ENCODE measurements at regions not wholly inside any gene's neighbourhood (a gene's known extent, or its start where the extent isn't known, plus 50 kb on each side); places are given as distances from the start of the nearest gene placed in this dataset.
"Not testable (repeated sequence)": the region's sequence is repeated elsewhere in the genome, so short reads cannot be mapped to it uniquely, and the experiment has no call there.

GRCh38 chr1:5729636-5730145, 262.5 kb downstream of the NPHP4 start:
- DNase-seq (ENCODE audit: extremely low spot score): no peak
- POLR2A ChIA-PET: no interaction called here
- CTCF ChIA-PET: no interaction called here
- no peak for TF ChIP-seq NFRKB (IDR thresholded peaks at IDR 0.05)
- no peak for TF ChIP-seq BHLHE40 (IDR thresholded peaks at IDR 0.05; ENCODE audit: borderline replicate concordance)
- no peak for TF ChIP-seq HDGF (IDR thresholded peaks at IDR 0.05; ENCODE audit: borderline replicate concordance)
- no peak for TF ChIP-seq PKNOX1 (IDR thresholded peaks at IDR 0.05)
- no peak for TF ChIP-seq FOXA1 (IDR thresholded peaks at IDR 0.05)
- TF ChIP-seq ZNF384 (IDR thresholded peaks at IDR 0.05): no peak
- no peak for TF ChIP-seq LEF1 (IDR thresholded peaks at IDR 0.05; ENCODE audit: borderline replicate concordance)
- no peak for TF ChIP-seq CTBP1 (IDR thresholded peaks at IDR 0.05; ENCODE audit: borderline replicate concordance)
- TF ChIP-seq ARNT (IDR thresholded peaks at IDR 0.05): no peak
- TF ChIP-seq ELF4 (IDR thresholded peaks at IDR 0.05): no peak

- CTCF ChIA-PET: no interaction called here
- POLR2A ChIA-PET: no interaction called here
- TF ChIP-seq FOXK2 (IDR thresholded peaks at IDR 0.05): no peak
- no peak for TF ChIP-seq BHLHE40 (IDR thresholded peaks at IDR 0.05; ENCODE audit: borderline replicate concordance)
- no peak for TF ChIP-seq NFRKB (IDR thresholded peaks at IDR 0.05)
- TF ChIP-seq HDGF (IDR thresholded peaks at IDR 0.05; ENCODE audit: borderline replicate concordance): no peak
- TF ChIP-seq FOXA1 (IDR thresholded peaks at IDR 0.05): no peak
- no peak for TF ChIP-seq L3MBTL2 (conservative IDR thresholded peaks at IDR 0.05)
- no peak for TF ChIP-seq ELF4 (IDR thresholded peaks at IDR 0.05)
- TF ChIP-seq ZNF384 (IDR thresholded peaks at IDR 0.05): no peak
- no peak for TF ChIP-seq SUZ12 (IDR thresholded peaks at IDR 0.05)
- TF ChIP-seq LEF1 (IDR thresholded peaks at IDR 0.05; ENCODE audit: borderline replicate concordance): no peak
- no peak for TF ChIP-seq CTBP1 (IDR thresholded peaks at IDR 0.05; ENCODE audit: borderline replicate concordance)
- DNase-seq (ENCODE audit: extremely low spot score): no peak
Observed at GRCh38 chr1:5728663-5729355, 263.4 kb downstream of the NPHP4 start.

- ChIA-PET POLR2A (no interaction called here), CTCF (no interaction called here)
- DNase-seq (ENCODE audit: extremely low spot score): no peak
- TF ChIP-seq LEF1 (IDR thresholded peaks at IDR 0.05; ENCODE audit: borderline replicate concordance) (no peak), TARDBP (IDR thresholded peaks at IDR 0.05) (no peak), BHLHE40 (IDR thresholded peaks at IDR 0.05; ENCODE audit: borderline replicate concordance) (no peak)
Observed at GRCh38 chr1:5727871-5728643, 264.2 kb downstream of the NPHP4 start.

GRCh38 chr1:5727191-5727590, 265.0 kb downstream of the NPHP4 start:
- ChIA-PET POLR2A (no interaction called here), CTCF (no interaction called here)
- TF ChIP-seq PKNOX1 (IDR thresholded peaks at IDR 0.05) (no peak), ZNF384 (IDR thresholded peaks at IDR 0.05) (no peak), NFRKB (IDR thresholded peaks at IDR 0.05) (no peak), L3MBTL2 (conservative IDR thresholded peaks at IDR 0.05) (no peak), SP1 (IDR thresholded peaks at IDR 0.05) (no peak)
- DNase-seq (ENCODE audit: extremely low spot score): no peak

GRCh38 chr1:5726586-5727184, 265.5 kb downstream of the NPHP4 start:
- DNase-seq (ENCODE audit: extremely low spot score); POLR2A ChIA-PET; CTCF ChIA-PET: not testable (repeated sequence)

- DNase-seq (ENCODE audit: extremely low spot score): no peak
- POLR2A ChIA-PET: no interaction called here
- TF ChIP-seq FOXM1 (IDR thresholded peaks at IDR 0.05; ENCODE audit: borderline replicate concordance): no peak
- TF ChIP-seq ZNF384 (IDR thresholded peaks at IDR 0.05): no peak
- TF ChIP-seq BHLHE40 (IDR thresholded peaks at IDR 0.05; ENCODE audit: borderline replicate concordance): no peak
- TF ChIP-seq HDGF (IDR thresholded peaks at IDR 0.05; ENCODE audit: borderline replicate concordance): no peak
- no peak for TF ChIP-seq ARNT (IDR thresholded peaks at IDR 0.05)
- no peak for TF ChIP-seq LEF1 (IDR thresholded peaks at IDR 0.05; ENCODE audit: borderline replicate concordance)
- no peak for TF ChIP-seq SP1 (IDR thresholded peaks at IDR 0.05)
- TF ChIP-seq PKNOX1 (IDR thresholded peaks at IDR 0.05): no peak
- no peak for TF ChIP-seq FOXA1 (IDR thresholded peaks at IDR 0.05)
- TF ChIP-seq NFRKB (IDR thresholded peaks at IDR 0.05): no peak
- TF ChIP-seq L3MBTL2 (conservative IDR thresholded peaks at IDR 0.05): no peak
- no peak for TF ChIP-seq ELF4 (IDR thresholded peaks at IDR 0.05)
- no peak for TF ChIP-seq SUZ12 (IDR thresholded peaks at IDR 0.05)
- no peak for TF ChIP-seq FOXK2 (IDR thresholded peaks at IDR 0.05)
- no peak for TF ChIP-seq CTBP1 (IDR thresholded peaks at IDR 0.05; ENCODE audit: borderline replicate concordance)
- TF ChIP-seq TARDBP (IDR thresholded peaks at IDR 0.05): no peak
- CTCF ChIA-PET: no interaction called here
Observed at GRCh38 chr1:5725855-5726585, 266.2 kb downstream of the NPHP4 start.

Measured in HEK293T (cell line).